ENCODE measurements at regions not wholly inside any gene's neighbourhood (a gene's known extent, or its start where the extent isn't known, plus 50 kb on each side); places are given as distances from the start of the nearest gene placed in this dataset.

GRCh38 chr1:79100385-79100784 lies 93.9 kb upstream of the ADGRL4 start:
- 87% methylated on average over 6 of the region's 7 CpGs for WGBS (ENCODE audit: insufficient coverage)
- Histone ChIP-seq H2AFZ (ENCODE audit: insufficient read depth, low read depth, low read length, poor library complexity, severe bottlenecking) (no peak overlapping the region), H3K9me3 (replicated peaks in 1 of 2; ENCODE audit: control insufficient read depth in 1 of 2, insufficient read depth in 1 of 2, low read length in 2 of 2) (peaks cover 0 to 10% of the 10 kb centered on the region in 2 donors), H3K9ac (ENCODE audit: insufficient read depth, low read length, poor library complexity, severe bottlenecking) (no peak overlapping the region), H3K4me1 (ENCODE audit: control insufficient read depth in 1 of 2, insufficient read depth in 2 of 2, low read length in 2 of 2) (no peaks in the 10 kb centered on the region), H3K79me2 (ENCODE audit: insufficient read depth, low read length) (no peaks in the 10 kb centered on the region), H3K27ac (ENCODE audit: low read depth in 1 of 2, low read length in 2 of 2) (no peak overlapping the region), H3K4me2 (replicated peaks; ENCODE audit: extremely low read depth, low read length, poor library complexity, severe bottlenecking) (no peak overlapping the region), H3K27me3 (ENCODE audit: control insufficient read depth in 2 of 2, insufficient read depth in 2 of 2, low read length in 2 of 2) (no peaks in the 10 kb centered on the region), H3K36me3 (replicated peaks in 1 of 2; ENCODE audit: control insufficient read depth in 1 of 2, insufficient read depth in 2 of 2, low read length in 2 of 2) (no peaks in the 10 kb centered on the region), H3K4me3 (replicated peaks in 1 of 3; ENCODE audit: low read depth in 2 of 3, low read length in 3 of 3) (no peak overlapping the region), H4K20me1 (ENCODE audit: insufficient read depth, low read length) (no peaks in the 10 kb centered on the region)
- H3K27ac Mint-ChIP-seq, result no peak overlapping the region
- intact Hi-C loops (cut with micrococcal nuclease), result no loop called here
- TF ChIP-seq CTCF (IDR thresholded peaks at IDR 0.05), result no peak
- DNase-seq, result no peak
- no peak overlapping the region for H3K4me3 Mint-ChIP-seq
- H3K4me1 Mint-ChIP-seq, result no peaks in the 10 kb centered on the region
- peaks cover 2 to 10% (median 5%) of the 10 kb centered on the region in 7 donors for H3K9me3 Mint-ChIP-seq
- H3K27me3 Mint-ChIP-seq (ENCODE audit: low read depth in 3 of 3), result no peaks in the 10 kb centered on the region
- H3K36me3 Mint-ChIP-seq, result no peaks in the 10 kb centered on the region

GRCh38 chr1:79090985-79091384 lies 84.5 kb upstream of the ADGRL4 start:
- Histone ChIP-seq H4K20me1 (ENCODE audit: insufficient read depth, low read length) (no peaks in the 10 kb centered on the region), H3K9ac (ENCODE audit: insufficient read depth, low read length, poor library complexity, severe bottlenecking) (no peak overlapping the region), H3K4me2 (replicated peaks; ENCODE audit: extremely low read depth, low read length, poor library complexity, severe bottlenecking) (no peak overlapping the region), H3K9me3 (replicated peaks in 1 of 2; ENCODE audit: control insufficient read depth in 1 of 2, insufficient read depth in 1 of 2, low read length in 2 of 2) (peaks cover 0 to 3% of the 10 kb centered on the region in 2 donors), H2AFZ (ENCODE audit: insufficient read depth, low read depth, low read length, poor library complexity, severe bottlenecking) (no peak overlapping the region), H3K36me3 (replicated peaks in 1 of 2; ENCODE audit: control insufficient read depth in 1 of 2, insufficient read depth in 2 of 2, low read length in 2 of 2) (no peaks in the 10 kb centered on the region), H3K4me1 (ENCODE audit: control insufficient read depth in 1 of 2, insufficient read depth in 2 of 2, low read length in 2 of 2) (no peaks in the 10 kb centered on the region), H3K79me2 (ENCODE audit: insufficient read depth, low read length) (no peaks in the 10 kb centered on the region), H3K27me3 (ENCODE audit: control insufficient read depth in 2 of 2, insufficient read depth in 2 of 2, low read length in 2 of 2) (no peaks in the 10 kb centered on the region), H3K4me3 (replicated peaks in 1 of 3; ENCODE audit: low read depth in 2 of 3, low read length in 3 of 3) (no peak overlapping the region), H3K27ac (ENCODE audit: low read depth in 1 of 2, low read length in 2 of 2) (no peak overlapping the region)
- no peaks in the 10 kb centered on the region for H3K36me3 Mint-ChIP-seq
- no peaks in the 10 kb centered on the region for H3K27me3 Mint-ChIP-seq (ENCODE audit: low read depth in 3 of 3)
- intact Hi-C loops (cut with micrococcal nuclease), result no loop called here
- no peak overlapping the region for H3K27ac Mint-ChIP-seq
- H3K9me3 Mint-ChIP-seq, result peaks cover 0 to 1% (median 0%) of the 10 kb centered on the region in 7 donors
- no peak for DNase-seq
- no peak overlapping the region for H3K4me3 Mint-ChIP-seq
- TF ChIP-seq CTCF (IDR thresholded peaks at IDR 0.05), result no peak
- H3K4me1 Mint-ChIP-seq, result no peaks in the 10 kb centered on the region
